Keratinocyte (primary cell): ENCODE measurements at regions not wholly inside any gene's neighbourhood (a gene's known extent, or its start where the extent isn't known, plus 50 kb on each side); places are given as distances from the start of the nearest gene placed in this dataset.

ENCODE experiments used
- DNase-seq: peaks from one replicate; pipeline ENCODE4 v3.0.0-alpha.2; 2011; ENCODE audit warnings: low read depth, missing footprints, low spot score
- FAIRE-seq: peaks from 2 replicates; lab custom pipeline; 2011; peaks lifted over from hg19 to GRCh38; lab: Jason Lieb, UNC
- H2AFZ ChIP-seq: 2 replicates; pipeline ENCODE4 v1.6.0; 2012; ENCODE audit warnings: low read length, control low read depth, inconsistent platforms; ENCODE audit not compliant: control insufficient read depth
- H3K27ac ChIP-seq: 2 replicates; pipeline ENCODE4 v1.5.1; 2011; ENCODE audit warnings: low read length; ENCODE audit not compliant: control insufficient read depth, insufficient read depth
- H3K27me3 ChIP-seq: 3 replicates; pipeline ENCODE4 v1.6.0; 2011; ENCODE audit warnings: low read length; ENCODE audit not compliant: control insufficient read depth, insufficient read depth; ENCODE audit errors: extremely low read depth
- H3K36me3 ChIP-seq, 2 experiments: 2 replicates in 1 of 2; 3 replicates in 1 of 2; pipeline ENCODE4 v1.5.1; 2011; ENCODE audit warnings: low read length in 2 of 2, mild to moderate bottlenecking in 1 of 2; ENCODE audit not compliant: control insufficient read depth in 2 of 2, insufficient read depth in 2 of 2; ENCODE audit errors: extremely low read depth in 1 of 2
- H3K4me1 ChIP-seq: 3 replicates; pipeline ENCODE4 v1.5.1; 2011; ENCODE audit warnings: low read length; ENCODE audit not compliant: control insufficient read depth, insufficient read depth; ENCODE audit errors: extremely low read depth
- H3K4me2 ChIP-seq: 3 replicates; pipeline ENCODE4 v1.6.0; 2011; ENCODE audit warnings: low read depth, low read length; ENCODE audit not compliant: control insufficient read depth, insufficient read depth; ENCODE audit errors: extremely low read depth
- H3K4me3 ChIP-seq, 3 experiments: fragments of 200-600 bp in 1 of 3; sonication (generic) in 1 of 3; 2 replicates in 2 of 3; 3 replicates in 1 of 3; pipeline ENCODE4 v1.5.1; 2011 to 2016; ENCODE audit warnings: low read length in 3 of 3, mild to moderate bottlenecking in 3 of 3, control low read depth in 2 of 3, inconsistent platforms in 1 of 3, low read depth in 1 of 3, mixed read lengths in 1 of 3, mixed run types in 1 of 3, moderate library complexity in 1 of 3; ENCODE audit not compliant: control insufficient read depth in 2 of 3, insufficient read depth in 2 of 3; ENCODE audit errors: extremely low read depth in 1 of 3
- H3K79me2 ChIP-seq: 2 replicates; pipeline ENCODE4 v1.6.0; 2012; ENCODE audit warnings: low read length; ENCODE audit not compliant: control insufficient read depth, insufficient read depth
- H3K9ac ChIP-seq: 3 replicates; pipeline ENCODE4 v1.6.0; 2011; ENCODE audit warnings: low read length; ENCODE audit not compliant: control insufficient read depth, insufficient read depth; ENCODE audit errors: extremely low read depth
- H3K9me1 ChIP-seq: 3 replicates; pipeline ENCODE4 v1.6.0; 2011; ENCODE audit warnings: low read length; ENCODE audit not compliant: control insufficient read depth, insufficient read depth; ENCODE audit errors: extremely low read depth
- H3K9me3 ChIP-seq: 2 replicates; pipeline ENCODE4 v1.5.1; 2012; ENCODE audit warnings: low read depth, low read length; ENCODE audit not compliant: control insufficient read depth
- H4K20me1 ChIP-seq: 3 replicates; pipeline ENCODE4 v1.6.0; 2011; ENCODE audit warnings: low read length; ENCODE audit not compliant: control insufficient read depth, insufficient read depth; ENCODE audit errors: extremely low read depth
- EZH2 ChIP-seq: IDR thresholded peaks from one replicate; pipeline ENCODE4 v1.6.1; 2012; ENCODE audit warnings: inconsistent platforms, mild to moderate bottlenecking, low read length, moderate library complexity
- dilution Hi-C: fragments of 300-500 bp; cut with MboI; formaldehyde crosslinking; loops from one replicate; pipeline ENCODE4 v1.7.0; 2020; ENCODE audit warnings: low sequenced_read_pairs; ENCODE audit not compliant: extremely low pct_ligation_motif_present
- TF ChIP-seq, protein P1 (sequence below), 3 experiments: IDR thresholded peaks in 1 of 3; conservative IDR thresholded peaks in 1 of 3; optimal IDR thresholded peaks in 1 of 3; 2 replicates in 2 of 3; 3 replicates in 1 of 3; pipeline versions ENCODE3 to v1.5.1; 2011; ENCODE audit warnings: low read length in 3 of 3, mild to moderate bottlenecking in 3 of 3, moderate library complexity in 2 of 3, control low read depth in 1 of 3, inconsistent platforms in 1 of 3; ENCODE audit not compliant: insufficient read depth in 2 of 3; ENCODE audit errors: extremely low read depth in 1 of 3

DNA sequence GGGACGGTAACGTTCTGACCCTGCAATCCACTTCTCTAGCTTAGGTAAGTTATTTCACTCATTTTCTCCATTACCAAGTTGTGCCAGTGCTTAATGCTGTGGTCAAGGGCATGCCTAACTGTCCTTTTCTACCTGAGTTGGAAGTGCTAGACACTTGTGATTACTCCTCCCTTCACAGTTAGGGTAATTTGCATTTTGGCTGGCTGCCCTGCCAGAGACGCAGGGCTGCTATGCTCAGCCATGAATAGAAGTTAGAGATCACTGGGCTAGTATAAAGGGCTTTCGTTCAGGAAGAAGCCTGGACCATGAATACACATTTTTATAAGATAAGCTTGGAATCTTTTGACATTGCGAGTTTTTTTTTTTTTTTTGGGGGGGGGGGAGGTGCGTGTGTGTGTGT, 633.2 kb upstream of the NEGR1 start:
- Histone ChIP-seq H3K27me3 (no peaks in the 10 kb centered on the region), H3K79me2 (no peaks in the 10 kb centered on the region), H3K9me1 (no peaks in the 10 kb centered on the region), H2AFZ (no peak overlapping the region), H3K4me3 (no peak overlapping the region), H4K20me1 (no peaks in the 10 kb centered on the region), H3K36me3 (no peaks in the 10 kb centered on the region), H3K9ac (no peak overlapping the region), H3K4me1 (no peaks in the 10 kb centered on the region), H3K4me2 (no peak overlapping the region), H3K9me3 (no peaks in the 10 kb centered on the region), H3K27ac (no peak overlapping the region)
- DNase-seq: no peak
- no peak for FAIRE-seq
- no peak for TF ChIP-seq EZH2
- TF ChIP-seq, protein P1, sequence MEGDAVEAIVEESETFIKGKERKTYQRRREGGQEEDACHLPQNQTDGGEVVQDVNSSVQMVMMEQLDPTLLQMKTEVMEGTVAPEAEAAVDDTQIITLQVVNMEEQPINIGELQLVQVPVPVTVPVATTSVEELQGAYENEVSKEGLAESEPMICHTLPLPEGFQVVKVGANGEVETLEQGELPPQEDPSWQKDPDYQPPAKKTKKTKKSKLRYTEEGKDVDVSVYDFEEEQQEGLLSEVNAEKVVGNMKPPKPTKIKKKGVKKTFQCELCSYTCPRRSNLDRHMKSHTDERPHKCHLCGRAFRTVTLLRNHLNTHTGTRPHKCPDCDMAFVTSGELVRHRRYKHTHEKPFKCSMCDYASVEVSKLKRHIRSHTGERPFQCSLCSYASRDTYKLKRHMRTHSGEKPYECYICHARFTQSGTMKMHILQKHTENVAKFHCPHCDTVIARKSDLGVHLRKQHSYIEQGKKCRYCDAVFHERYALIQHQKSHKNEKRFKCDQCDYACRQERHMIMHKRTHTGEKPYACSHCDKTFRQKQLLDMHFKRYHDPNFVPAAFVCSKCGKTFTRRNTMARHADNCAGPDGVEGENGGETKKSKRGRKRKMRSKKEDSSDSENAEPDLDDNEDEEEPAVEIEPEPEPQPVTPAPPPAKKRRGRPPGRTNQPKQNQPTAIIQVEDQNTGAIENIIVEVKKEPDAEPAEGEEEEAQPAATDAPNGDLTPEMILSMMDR (optimal IDR thresholded peaks at IDR 0.05 in 1 of 3, IDR thresholded peaks at IDR 0.05 in 1 of 3, conservative IDR thresholded peaks at IDR 0.05 in 1 of 3; ENCODE audit: extremely low read depth in 1 of 3, insufficient read depth in 2 of 3, low read length in 3 of 3): no peak
- dilution Hi-C loops: no loop called here

DNA sequence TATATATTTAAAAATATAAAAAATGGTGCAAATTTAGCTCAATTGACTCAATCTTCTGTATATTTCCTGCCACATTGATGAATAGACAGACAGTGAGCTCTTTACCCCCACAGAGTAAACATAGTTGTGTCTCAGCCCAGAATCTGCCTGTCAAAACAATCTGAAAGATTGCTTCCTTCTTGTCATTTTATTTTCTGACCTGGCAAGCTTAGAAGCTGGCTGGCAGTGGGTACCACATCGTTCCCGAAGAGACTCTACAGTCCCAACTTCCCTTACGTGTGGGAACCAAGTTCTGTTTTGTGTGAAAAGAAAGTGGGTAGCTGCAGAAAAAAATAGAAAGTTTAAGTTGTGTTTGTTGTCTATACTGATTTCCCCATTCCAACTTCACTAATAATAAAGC, 629.3 kb upstream of the NEGR1 start:
- Histone ChIP-seq H3K9me3 (no peaks in the 10 kb centered on the region), H3K4me2 (no peak overlapping the region), H4K20me1 (no peaks in the 10 kb centered on the region), H3K4me1 (no peaks in the 10 kb centered on the region), H2AFZ (no peak overlapping the region), H3K27ac (no peak overlapping the region), H3K4me3 (no peak overlapping the region), H3K9me1 (no peaks in the 10 kb centered on the region), H3K9ac (no peak overlapping the region), H3K79me2 (no peaks in the 10 kb centered on the region), H3K27me3 (no peaks in the 10 kb centered on the region), H3K36me3 (no peaks in the 10 kb centered on the region)
- FAIRE-seq: no peak
- DNase-seq: no peak
- dilution Hi-C loops: no loop called here
- no peak for TF ChIP-seq EZH2
- TF ChIP-seq, protein P1 (optimal IDR thresholded peaks at IDR 0.05 in 1 of 3, IDR thresholded peaks at IDR 0.05 in 1 of 3, conservative IDR thresholded peaks at IDR 0.05 in 1 of 3; ENCODE audit: extremely low read depth in 1 of 3, insufficient read depth in 2 of 3, low read length in 3 of 3): no peak
